HL-60 (cell line): ENCODE measurements at regions not wholly inside any gene's neighbourhood (a gene's known extent, or its start where the extent isn't known, plus 50 kb on each side); places are given as distances from the start of the nearest gene placed in this dataset.

Experiments used
- DNase-seq, 2 experiments: peaks; one replicate each; pipeline ENCODE4 v3.0.0-alpha.2; 2010 to 2020; ENCODE audit warnings: low read depth in 1 of 2, low spot score in 1 of 2
- H3K27ac ChIP-seq: fragments of 250-450 bp; sonication (Bioruptor Pico); replicated peaks from 2 replicates; pipeline ENCODE4 v1.5.1; 2020; ENCODE audit warnings: mild to moderate bottlenecking, moderate library complexity
- H3K27me3 ChIP-seq: fragments of 250-450 bp; sonication (Bioruptor Pico); 2 replicates; pipeline ENCODE4 v1.5.1; 2021; ENCODE audit warnings: mild to moderate bottlenecking, moderate library complexity; ENCODE audit not compliant: insufficient read depth, poor library complexity, severe bottlenecking
- H3K4me3 ChIP-seq: replicated peaks from 2 replicates; pipeline ENCODE4 v1.5.1; 2011; ENCODE audit warnings: mild to moderate bottlenecking, control low read depth, low read length; ENCODE audit not compliant: insufficient read depth
- CTCF ChIP-seq: IDR thresholded peaks from one replicate; pipeline ENCODE4 v1.5.1; 2011; ENCODE audit warnings: low read length, control low read depth, inconsistent platforms; ENCODE audit not compliant: insufficient read depth
- GABPA ChIP-seq: IDR thresholded peaks from 2 replicates; pipeline ENCODE4 v1.6.1; 2012; ENCODE audit warnings: low read depth
- POLR2AphosphoS5 ChIP-seq: IDR thresholded peaks from 2 replicates; pipeline ENCODE4 v1.6.1; 2012; ENCODE audit warnings: low read depth
- REST ChIP-seq: IDR thresholded peaks from 2 replicates; pipeline ENCODE4 v1.6.1; 2012; ENCODE audit warnings: low read depth; ENCODE audit not compliant: insufficient replicate concordance
- SPI1 ChIP-seq: IDR thresholded peaks from 2 replicates; pipeline ENCODE4 v1.6.1; 2012; ENCODE audit warnings: low read depth, mild to moderate bottlenecking, borderline replicate concordance

- H3K27me3 ChIP-seq, result no peaks in the 10 kb centered on the region
- no peak overlapping the region for H3K4me3 ChIP-seq
- H3K27ac ChIP-seq, result no peak overlapping the region
- DNase-seq, result no peak
- no peak for TF ChIP-seq POLR2AphosphoS5
- no peak for TF ChIP-seq CTCF
- TF ChIP-seq GABPA, result no peak
- TF ChIP-seq SPI1, result no peak
- no peak for TF ChIP-seq REST
These were observed 319.2 kb downstream of the SHQ1 start for GRCh38 chr3:72529081-72529480.

- Histone ChIP-seq H3K4me3 (no peak overlapping the region), H3K27me3 (no peaks in the 10 kb centered on the region), H3K27ac (peak overlapping the region; percentile 53)
- TF ChIP-seq POLR2AphosphoS5, result peak; percentile 51
- peak; percentile 41 for TF ChIP-seq REST
- no peak for TF ChIP-seq CTCF
- TF ChIP-seq GABPA, result no peak
- TF ChIP-seq SPI1, result peak; percentile 100
- peak; percentile 69 to 93 for DNase-seq
These were observed 324.7 kb downstream of the SHQ1 start for GRCh38 chr3:72523429-72524151.

GRCh38 chr3:72520690-72521308, 327.4 kb downstream of the SHQ1 start:
- Histone ChIP-seq H3K27ac (no peak overlapping the region), H3K27me3 (no peaks in the 10 kb centered on the region), H3K4me3 (no peak overlapping the region)
- DNase-seq, result no peak
- no peak for TF ChIP-seq SPI1
- no peak for TF ChIP-seq GABPA
- no peak for TF ChIP-seq POLR2AphosphoS5
- no peak for TF ChIP-seq REST
- no peak for TF ChIP-seq CTCF
